ENCODE measurements at regions not wholly inside any gene's neighbourhood (a gene's known extent, or its start where the extent isn't known, plus 50 kb on each side); places are given as distances from the start of the nearest gene placed in this dataset.

GRCh38 chr9:135173066-135173465 lies 85.6 kb downstream of the OLFM1 start:
- Histone ChIP-seq H3K36me3 (ENCODE audit: insufficient read depth, low read length) (no peaks in the 10 kb centered on the region), H3K79me2 (ENCODE audit: insufficient read depth, low read length) (no peaks in the 10 kb centered on the region), H3K9me2 (replicated peaks; ENCODE audit: low read depth, low read length) (no peaks in the 10 kb centered on the region), H3K4me1 (ENCODE audit: insufficient read depth, low read length, poor library complexity, severe bottlenecking) (no peaks in the 10 kb centered on the region), H3K27me3 (ENCODE audit: insufficient read depth, low read length, poor library complexity, severe bottlenecking) (no peaks in the 10 kb centered on the region), H3K9me3 (ENCODE audit: insufficient read depth, low read depth, low read length) (peaks cover 3% of the 10 kb centered on the region; the same call in 1 of the 2 replicates), H3F3A (ENCODE audit: low read depth) (no peaks in the 10 kb centered on the region), H3K4me2 (ENCODE audit: low read depth, low read length, poor library complexity, severe bottlenecking) (no peak overlapping the region), H3K4me3 (ENCODE audit: low read length, poor library complexity, severe bottlenecking) (no peak overlapping the region), H2AFZ (ENCODE audit: low read length) (no peak overlapping the region), H3K9ac (ENCODE audit: low read depth, low read length, poor library complexity, severe bottlenecking) (no peak overlapping the region), H4K20me1 (ENCODE audit: insufficient read depth, low read length, poor library complexity, severe bottlenecking) (no peaks in the 10 kb centered on the region)
- TF ChIP-seq CTCF (conservative IDR thresholded peaks at IDR 0.05; ENCODE audit: low read length), result no peak
- no peak for TF ChIP-seq EZH2phosphoT487 (IDR thresholded peaks at IDR 0.05; ENCODE audit: borderline replicate concordance)

- Histone ChIP-seq H3K79me2 (ENCODE audit: insufficient read depth, low read length) (no peaks in the 10 kb centered on the region), H3K27me3 (ENCODE audit: insufficient read depth, low read length, poor library complexity, severe bottlenecking) (no peaks in the 10 kb centered on the region), H3K9me2 (replicated peaks; ENCODE audit: low read depth, low read length) (no peaks in the 10 kb centered on the region), H3K9ac (ENCODE audit: low read depth, low read length, poor library complexity, severe bottlenecking) (no peak overlapping the region), H3K4me1 (ENCODE audit: insufficient read depth, low read length, poor library complexity, severe bottlenecking) (no peaks in the 10 kb centered on the region), H3K36me3 (ENCODE audit: insufficient read depth, low read length) (no peaks in the 10 kb centered on the region), H3K9me3 (ENCODE audit: insufficient read depth, low read depth, low read length) (peaks cover 3% of the 10 kb centered on the region; the same call in 1 of the 2 replicates), H3F3A (ENCODE audit: low read depth) (no peaks in the 10 kb centered on the region), H3K4me2 (ENCODE audit: low read depth, low read length, poor library complexity, severe bottlenecking) (no peak overlapping the region), H2AFZ (ENCODE audit: low read length) (no peak overlapping the region), H4K20me1 (ENCODE audit: insufficient read depth, low read length, poor library complexity, severe bottlenecking) (no peaks in the 10 kb centered on the region), H3K4me3 (ENCODE audit: low read length, poor library complexity, severe bottlenecking) (no peak overlapping the region)
- TF ChIP-seq CTCF (conservative IDR thresholded peaks at IDR 0.05; ENCODE audit: low read length), result no peak
- no peak for TF ChIP-seq EZH2phosphoT487 (IDR thresholded peaks at IDR 0.05; ENCODE audit: borderline replicate concordance)
Observed at GRCh38 chr9:135174248-135174647, 86.8 kb downstream of the OLFM1 start.

- Histone ChIP-seq H3K4me3 (ENCODE audit: low read length, poor library complexity, severe bottlenecking) (no peak overlapping the region), H3K36me3 (ENCODE audit: insufficient read depth, low read length) (no peaks in the 10 kb centered on the region), H3K9ac (ENCODE audit: low read depth, low read length, poor library complexity, severe bottlenecking) (no peak overlapping the region), H3K4me1 (ENCODE audit: insufficient read depth, low read length, poor library complexity, severe bottlenecking) (no peaks in the 10 kb centered on the region), H3K9me2 (replicated peaks; ENCODE audit: low read depth, low read length) (no peaks in the 10 kb centered on the region), H2AFZ (ENCODE audit: low read length) (no peak overlapping the region), H4K20me1 (ENCODE audit: insufficient read depth, low read length, poor library complexity, severe bottlenecking) (no peaks in the 10 kb centered on the region), H3K79me2 (ENCODE audit: insufficient read depth, low read length) (no peaks in the 10 kb centered on the region), H3K9me3 (ENCODE audit: insufficient read depth, low read depth, low read length) (peaks cover 2% of the 10 kb centered on the region; the same call in 1 of the 2 replicates), H3K27me3 (ENCODE audit: insufficient read depth, low read length, poor library complexity, severe bottlenecking) (no peaks in the 10 kb centered on the region), H3F3A (ENCODE audit: low read depth) (no peaks in the 10 kb centered on the region), H3K4me2 (ENCODE audit: low read depth, low read length, poor library complexity, severe bottlenecking) (no peak overlapping the region)
- TF ChIP-seq EZH2phosphoT487 (IDR thresholded peaks at IDR 0.05; ENCODE audit: borderline replicate concordance) (no peak), CTCF (conservative IDR thresholded peaks at IDR 0.05; ENCODE audit: low read length) (no peak)
Observed at GRCh38 chr9:135174981-135175380, 87.5 kb downstream of the OLFM1 start.

Measured in Loucy (cell line).